Caco-2 (cell line): ENCODE measurements at regions not wholly inside any gene's neighbourhood (a gene's known extent, or its start where the extent isn't known, plus 50 kb on each side); places are given as distances from the start of the nearest gene placed in this dataset.

Source experiments
- BruUV-seq: library from RNA; stranded (reverse); fragments of 400-500 nt; replicated peaks from 2 replicates; lab custom pipeline; 2021; lab: Mats Ljungman, UMichigan
- CTCF ChIA-PET: fragments of 300-600 bp; sonication (Branson Sonifier 250); formaldehyde crosslinking; loops from one replicate; lab custom pipeline; 2022; ENCODE audit warnings: antibody characterized with exemption; lab: Charles Lee
- POLR2A ChIA-PET: fragments of 300-600 bp; sonication (Branson Sonifier 250); formaldehyde crosslinking; loops from one replicate; lab custom pipeline; 2022; ENCODE audit warnings: antibody characterized with exemption; lab: Charles Lee
- DNase-seq, 2 experiments: peaks; one replicate each; pipeline versions ENCODE4 v3.0.0 to v3.0.0-alpha.2; 2020 to 2022
- H3K27me3 ChIP-seq: replicated peaks from 2 replicates; pipeline ENCODE4 v1.6.0; 2011; ENCODE audit warnings: low read length; ENCODE audit not compliant: control insufficient read depth, insufficient read depth
- H3K36me3 ChIP-seq: 2 replicates; pipeline ENCODE4 v1.5.1; 2011; ENCODE audit warnings: low read length; ENCODE audit not compliant: control insufficient read depth, insufficient read depth
- H3K4me1 ChIP-seq: fragments of 250-450 bp; sonication (Bioruptor Pico); 2 replicates; pipeline ENCODE4 v1.5.1; 2020; ENCODE audit warnings: mild to moderate bottlenecking
- H3K4me3 ChIP-seq: 2 replicates; pipeline ENCODE4 v1.5.1; 2011; ENCODE audit warnings: low read depth, mild to moderate bottlenecking, control low read depth, low read length
- H3K9me3 ChIP-seq: fragments of 250-450 bp; sonication (Bioruptor Pico); 2 replicates; pipeline ENCODE4 v1.5.1; 2020; ENCODE audit warnings: mild to moderate bottlenecking, moderate library complexity
- H3K27ac Mint-ChIP-seq: one replicate; pipeline ENCODE4 v1.8.0; 2022; ENCODE audit warnings: mixed read lengths; ENCODE audit not compliant: unreplicated experiment
- H3K27me3 Mint-ChIP-seq: one replicate; pipeline ENCODE4 v1.8.0; 2022; ENCODE audit warnings: mixed read lengths; ENCODE audit not compliant: insufficient read depth, unreplicated experiment
- H3K36me3 Mint-ChIP-seq: one replicate; pipeline ENCODE4 v1.8.0; 2022; ENCODE audit warnings: mild to moderate bottlenecking, mixed read lengths; ENCODE audit not compliant: insufficient read depth, unreplicated experiment
- H3K4me1 Mint-ChIP-seq: one replicate; pipeline ENCODE4 v1.8.0; 2022; ENCODE audit warnings: low read depth, mixed read lengths; ENCODE audit not compliant: unreplicated experiment
- H3K4me3 Mint-ChIP-seq: one replicate; pipeline ENCODE4 v1.8.0; 2022; ENCODE audit warnings: mild to moderate bottlenecking, moderate library complexity, mixed read lengths; ENCODE audit not compliant: unreplicated experiment
- H3K9me3 Mint-ChIP-seq: one replicate; pipeline ENCODE4 v1.8.0; 2022; ENCODE audit warnings: mixed read lengths; ENCODE audit not compliant: unreplicated experiment
- CTCF ChIP-seq, 2 experiments: fragments of 200-600 bp in 1 of 2; IDR thresholded peaks; 1 replicate in 1 of 2; 2 replicates in 1 of 2; pipeline versions ENCODE4 v1.5.1 to v1.8.0; 2011 to 2022; ENCODE audit warnings: antibody characterized with exemption in 1 of 2, control low read depth in 1 of 2, inconsistent platforms in 1 of 2, low read depth in 1 of 2, low read length in 1 of 2, mild to moderate bottlenecking in 1 of 2, moderate library complexity in 1 of 2; ENCODE audit not compliant: insufficient read depth in 1 of 2, severe bottlenecking in 1 of 2, unreplicated experiment in 1 of 2
- intact Hi-C: fragments of 100-400 bp; cut with micrococcal nuclease; formaldehyde crosslinking; loops from one replicate; pipeline ENCODE4 v1.10.0; 2022; ENCODE audit not compliant: unreplicated experiment

- no peaks in the 10 kb centered on the region for H3K9me3 Mint-ChIP-seq
- peaks cover 4% of the 10 kb centered on the region for H3K27me3 Mint-ChIP-seq
- no TSS peak for BruUV-seq
- no peak overlapping the region for H3K4me3 ChIP-seq
- H3K27me3 ChIP-seq = no peaks in the 10 kb centered on the region
- no peaks in the 10 kb centered on the region for H3K36me3 Mint-ChIP-seq
- CTCF ChIA-PET = no interaction called here
- intact Hi-C loops = no loop called here
- no peaks in the 10 kb centered on the region for H3K9me3 ChIP-seq
- no peak for TF ChIP-seq CTCF (IDR thresholded peaks at IDR 0.05; ENCODE audit: insufficient read depth in 1 of 2, low read depth in 1 of 2, low read length in 1 of 2, severe bottlenecking in 1 of 2, unreplicated experiment in 1 of 2)
- no peaks in the 10 kb centered on the region for H3K4me1 ChIP-seq
- H3K27ac Mint-ChIP-seq = no peak overlapping the region
- no peak for DNase-seq
- H3K36me3 ChIP-seq = no peaks in the 10 kb centered on the region
- no peaks in the 10 kb centered on the region for H3K4me1 Mint-ChIP-seq
- POLR2A ChIA-PET = no interaction called here
- no peak overlapping the region for H3K4me3 Mint-ChIP-seq
Observed at GRCh38 chr9:22623236-22623635, 176.6 kb downstream of the DMRTA1 start.

- DNase-seq = no peak
- TF ChIP-seq CTCF (IDR thresholded peaks at IDR 0.05; ENCODE audit: insufficient read depth in 1 of 2, low read depth in 1 of 2, low read length in 1 of 2, severe bottlenecking in 1 of 2, unreplicated experiment in 1 of 2) = no peak
- intact Hi-C loops = no loop called here
- CTCF ChIA-PET = no interaction called here
- POLR2A ChIA-PET = no interaction called here
- BruUV-seq = no TSS peak
- no peak overlapping the region for H3K27ac Mint-ChIP-seq
- H3K4me3 ChIP-seq = no peak overlapping the region
- no peaks in the 10 kb centered on the region for H3K36me3 ChIP-seq
- no peaks in the 10 kb centered on the region for H3K4me1 ChIP-seq
- H3K9me3 Mint-ChIP-seq = no peaks in the 10 kb centered on the region
- no peaks in the 10 kb centered on the region for H3K27me3 ChIP-seq
- H3K27me3 Mint-ChIP-seq = peaks cover 3% of the 10 kb centered on the region
- no peaks in the 10 kb centered on the region for H3K4me1 Mint-ChIP-seq
- H3K36me3 Mint-ChIP-seq = no peaks in the 10 kb centered on the region
- H3K9me3 ChIP-seq = no peaks in the 10 kb centered on the region
- no peak overlapping the region for H3K4me3 Mint-ChIP-seq
Observed at GRCh38 chr9:22625540-22625939, 178.9 kb downstream of the DMRTA1 start.

- no TSS peak for BruUV-seq
- POLR2A ChIA-PET = no interaction called here
- Histone ChIP-seq H3K9me3 (no peaks in the 10 kb centered on the region), H3K27me3 (no peaks in the 10 kb centered on the region), H3K36me3 (no peaks in the 10 kb centered on the region), H3K4me1 (no peaks in the 10 kb centered on the region), H3K4me3 (no peak overlapping the region)
- H3K36me3 Mint-ChIP-seq = no peaks in the 10 kb centered on the region
- CTCF ChIA-PET = no interaction called here
- H3K4me1 Mint-ChIP-seq = no peaks in the 10 kb centered on the region
- H3K4me3 Mint-ChIP-seq = no peak overlapping the region
- no peaks in the 10 kb centered on the region for H3K9me3 Mint-ChIP-seq
- no peak for DNase-seq
- H3K27me3 Mint-ChIP-seq = peaks cover 2% of the 10 kb centered on the region
- intact Hi-C loops = no loop called here
- H3K27ac Mint-ChIP-seq = no peak overlapping the region
- no peak for TF ChIP-seq CTCF (IDR thresholded peaks at IDR 0.05; ENCODE audit: insufficient read depth in 1 of 2, low read depth in 1 of 2, low read length in 1 of 2, severe bottlenecking in 1 of 2, unreplicated experiment in 1 of 2)
Observed at GRCh38 chr9:22643541-22643940, 196.9 kb downstream of the DMRTA1 start.
